ENCODE measurements at regions not wholly inside any gene's neighbourhood (a gene's known extent, or its start where the extent isn't known, plus 50 kb on each side); places are given as distances from the start of the nearest gene placed in this dataset.
"Not testable (repeated sequence)": the region's sequence is repeated elsewhere in the genome, so short reads cannot be mapped to it uniquely, and the experiment has no call there.

- FAIRE-seq (no peak), DNase-seq (ENCODE audit: low spot score in 2 of 2) (no peak)
Observed at GRCh38 chr15:81783586-81783985, 262.2 kb downstream of the MEX3B start.

GRCh38 chr15:81783076-81783475, 262.7 kb downstream of the MEX3B start:
- DNase-seq (ENCODE audit: low spot score in 2 of 2) (no peak), FAIRE-seq (no peak)

GRCh38 chr15:81781395-81781794, 264.4 kb downstream of the MEX3B start:
- FAIRE-seq (no peak), DNase-seq (ENCODE audit: low spot score in 2 of 2) (no peak)

GRCh38 chr15:81780966-81781365, 264.9 kb downstream of the MEX3B start:
- FAIRE-seq, result no peak

GRCh38 chr15:81779181-81779580, 266.6 kb downstream of the MEX3B start:
- FAIRE-seq, result no peak

More at GRCh38 chr15:81780966-81781365, 264.9 kb downstream of the MEX3B start:
- DNase-seq (ENCODE audit: low spot score in 2 of 2), result no peak

GRCh38 chr15:81777546-81777945, 268.3 kb downstream of the MEX3B start:
- no peak for DNase-seq (ENCODE audit: low spot score in 2 of 2)
- no peak for FAIRE-seq

More at GRCh38 chr15:81779181-81779580, 266.6 kb downstream of the MEX3B start:
- DNase-seq (ENCODE audit: low spot score in 2 of 2), result no peak

- FAIRE-seq (no peak), DNase-seq (ENCODE audit: low spot score in 2 of 2) (no peak)
Observed at GRCh38 chr15:81776976-81777375, 268.8 kb downstream of the MEX3B start.

GRCh38 chr15:81775779-81776178, 270.0 kb downstream of the MEX3B start:
- not testable (repeated sequence) for FAIRE-seq; DNase-seq (ENCODE audit: low spot score in 2 of 2)

GRCh38 chr15:81774309-81774708, 271.5 kb downstream of the MEX3B start:
- DNase-seq (ENCODE audit: low spot score in 2 of 2) (no peak), FAIRE-seq (no peak)

GRCh38 chr15:81768773-81769172, 277.0 kb downstream of the MEX3B start:
- FAIRE-seq (no peak), DNase-seq (ENCODE audit: low spot score in 2 of 2) (no peak)

- DNase-seq (ENCODE audit: low spot score in 2 of 2) (no peak), FAIRE-seq (no peak)
Observed at GRCh38 chr15:81766829-81767475, 278.9 kb downstream of the MEX3B start.

- DNase-seq (ENCODE audit: low spot score in 2 of 2) (no peak), FAIRE-seq (no peak)
Observed at GRCh38 chr15:81765816-81766215, 280.0 kb downstream of the MEX3B start.

- FAIRE-seq, result no peak
- DNase-seq (ENCODE audit: low spot score in 2 of 2), result no peak
Observed at GRCh38 chr15:81763304-81763703, 282.5 kb downstream of the MEX3B start.

GRCh38 chr15:81760686-81761085, 285.1 kb downstream of the MEX3B start:
- FAIRE-seq (no peak), DNase-seq (ENCODE audit: low spot score in 2 of 2) (no peak)

- DNase-seq (ENCODE audit: low spot score in 2 of 2) (no peak), FAIRE-seq (no peak)
Observed at GRCh38 chr15:81758818-81759284, 287.0 kb downstream of the MEX3B start.

- no peak for FAIRE-seq
Observed at GRCh38 chr15:81755626-81756025, 290.2 kb downstream of the MEX3B start.

GRCh38 chr15:81754078-81754477, 291.7 kb downstream of the MEX3B start:
- FAIRE-seq (no peak), DNase-seq (ENCODE audit: low spot score in 2 of 2) (no peak)

More at GRCh38 chr15:81755626-81756025, 290.2 kb downstream of the MEX3B start:
- DNase-seq (ENCODE audit: low spot score in 2 of 2), result no peak

- DNase-seq (ENCODE audit: low spot score in 2 of 2) (no peak), FAIRE-seq (no peak)
Observed at GRCh38 chr15:81752974-81753373, 292.8 kb downstream of the MEX3B start.

GRCh38 chr15:81752546-81752942, 293.3 kb downstream of the MEX3B start:
- FAIRE-seq (no peak), DNase-seq (ENCODE audit: low spot score in 2 of 2) (peak in 1 of 2 donors; percentile 4)

- FAIRE-seq, result no peak
- no peak for DNase-seq (ENCODE audit: low spot score in 2 of 2)
Observed at GRCh38 chr15:81751816-81752545, 293.8 kb downstream of the MEX3B start.

GRCh38 chr15:81751256-81751655, 294.6 kb downstream of the MEX3B start:
- no peak for FAIRE-seq
- no peak for DNase-seq (ENCODE audit: low spot score in 2 of 2)
